GM18499 (cell line): ENCODE measurements at regions not wholly inside any gene's neighbourhood (a gene's known extent, or its start where the extent isn't known, plus 50 kb on each side); places are given as distances from the start of the nearest gene placed in this dataset.

Experiments
- ATAC-seq: cut with Tn5 transposase; IDR thresholded peaks from one replicate; pipeline ENCODE4 v1.9.1; 2021; ENCODE audit warnings: moderate number of reproducible peaks; ENCODE audit not compliant: insufficient read depth, unreplicated experiment

DNA sequence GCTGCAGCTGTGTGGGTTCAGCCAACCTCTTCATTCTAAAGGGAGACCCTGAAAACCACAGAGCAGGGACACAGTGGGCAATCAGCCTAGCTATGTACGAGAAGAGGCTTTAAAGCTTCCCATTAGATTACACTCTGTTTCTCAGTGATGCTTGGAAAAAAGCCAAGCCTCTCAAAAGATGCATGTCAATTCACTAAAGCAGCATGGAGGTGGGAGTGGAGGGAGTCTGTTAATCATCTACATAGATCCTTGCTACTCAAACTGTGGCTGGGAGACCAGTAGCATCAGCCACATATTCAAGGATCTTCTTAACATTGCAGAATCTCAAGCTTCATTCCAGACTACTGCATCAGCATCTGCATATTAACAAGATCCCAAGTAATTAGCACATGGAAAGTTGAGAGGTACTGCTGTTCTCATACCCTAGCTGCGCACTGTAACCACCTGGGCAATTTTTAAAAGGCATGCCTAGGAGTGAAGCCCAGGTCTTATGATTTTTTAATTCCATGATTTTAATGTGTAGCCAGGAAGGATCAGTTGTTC, 305.9 kb downstream of the PMP22 start:
- no peak for ATAC-seq

DNA sequence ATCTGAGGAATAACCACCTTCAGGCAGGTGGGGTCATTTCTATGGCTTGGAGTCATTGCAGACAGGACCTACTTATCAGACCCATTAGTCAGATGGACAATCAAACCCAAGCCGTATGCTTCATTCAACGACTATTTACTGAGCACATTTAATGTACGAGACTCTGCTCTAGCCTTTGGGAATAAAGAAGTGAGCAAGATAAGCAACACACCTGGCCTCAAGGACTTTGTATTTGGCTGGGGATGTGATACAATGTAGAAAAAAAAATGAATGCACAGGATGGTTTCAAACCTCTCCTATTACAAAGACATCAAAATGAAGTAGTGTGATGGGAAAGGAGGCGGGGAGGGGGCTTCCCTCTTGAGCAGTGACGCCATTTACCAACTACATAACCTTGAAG, 311.7 kb downstream of the PMP22 start:
- no peak for ATAC-seq

DNA sequence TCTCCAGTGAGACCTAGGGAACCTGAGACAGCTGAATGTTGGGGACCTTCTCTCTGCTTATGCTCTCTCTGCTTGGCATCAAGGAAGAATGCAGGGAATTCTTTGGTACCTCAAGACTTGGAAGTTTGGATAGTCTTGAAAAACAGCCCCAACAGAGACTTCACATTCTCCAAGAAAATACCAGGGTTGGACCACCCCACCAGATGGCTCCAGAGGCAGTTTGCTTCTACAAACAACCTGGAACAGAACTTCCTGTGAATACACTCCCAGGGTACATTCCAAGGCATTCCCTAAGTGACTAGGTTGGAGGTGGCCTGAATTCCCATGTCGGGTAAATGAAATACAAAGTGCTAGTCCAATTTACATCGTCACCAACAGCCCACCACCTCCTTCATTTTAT, 314.4 kb downstream of the PMP22 start:
- no peak for ATAC-seq

DNA sequence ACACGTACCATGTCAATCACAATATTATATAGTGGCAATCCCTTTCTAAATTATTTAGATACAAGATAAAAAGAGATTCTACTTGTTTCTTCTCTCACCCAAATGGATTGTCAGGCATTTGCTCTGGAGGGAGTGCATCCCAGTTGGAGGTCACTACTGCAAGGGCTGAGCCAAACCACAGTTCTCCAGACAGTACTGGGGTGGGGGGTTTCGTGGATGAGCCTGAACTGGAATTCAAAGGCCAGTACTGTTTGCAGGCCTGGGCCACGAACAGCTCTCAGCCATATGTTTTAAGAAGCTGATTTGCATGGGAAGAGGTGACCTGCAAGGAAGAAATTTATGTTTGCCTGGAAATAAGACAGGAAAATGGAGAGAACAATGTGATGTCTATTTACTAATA, 314.9 kb downstream of the PMP22 start:
- ATAC-seq: no peak

DNA sequence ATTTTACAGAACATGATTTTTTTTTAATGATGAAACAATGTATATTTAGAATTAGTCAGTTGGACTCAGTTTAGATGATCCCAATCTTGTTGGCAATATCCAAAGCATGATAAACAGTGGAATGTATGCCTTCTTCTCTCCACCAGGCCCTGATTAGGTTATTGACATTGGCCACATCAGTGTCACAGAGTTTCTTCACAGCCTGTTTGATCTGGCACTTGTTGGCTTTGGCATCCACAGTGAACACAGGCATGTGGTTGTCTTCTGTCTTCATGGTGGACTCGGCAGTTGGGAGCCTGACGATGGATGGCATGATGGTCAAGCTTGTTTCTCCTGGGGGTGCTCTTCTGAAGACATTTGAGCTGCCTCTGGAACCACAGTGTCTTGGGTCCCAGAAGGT, 317.5 kb downstream of the PMP22 start:
- ATAC-seq: no peak

DNA sequence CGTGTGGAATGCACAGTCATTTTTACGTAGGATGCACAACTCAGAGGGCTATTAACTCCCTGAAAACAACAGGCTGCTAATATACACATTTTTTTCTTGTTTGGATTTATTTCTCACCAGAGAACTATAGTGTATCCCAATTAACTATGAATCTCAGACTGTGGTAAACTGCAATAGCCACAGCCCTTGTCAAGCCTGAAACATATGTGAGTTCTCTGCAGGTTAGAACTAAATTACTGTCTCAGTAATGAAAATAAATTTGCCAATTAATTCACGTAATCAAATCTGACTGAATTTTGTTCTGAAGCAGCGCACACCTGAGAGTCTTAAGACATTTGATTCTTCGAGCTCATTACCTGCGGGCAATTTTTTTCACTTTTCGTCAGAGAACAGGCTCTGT, 318.6 kb downstream of the PMP22 start:
- ATAC-seq: no peak

DNA sequence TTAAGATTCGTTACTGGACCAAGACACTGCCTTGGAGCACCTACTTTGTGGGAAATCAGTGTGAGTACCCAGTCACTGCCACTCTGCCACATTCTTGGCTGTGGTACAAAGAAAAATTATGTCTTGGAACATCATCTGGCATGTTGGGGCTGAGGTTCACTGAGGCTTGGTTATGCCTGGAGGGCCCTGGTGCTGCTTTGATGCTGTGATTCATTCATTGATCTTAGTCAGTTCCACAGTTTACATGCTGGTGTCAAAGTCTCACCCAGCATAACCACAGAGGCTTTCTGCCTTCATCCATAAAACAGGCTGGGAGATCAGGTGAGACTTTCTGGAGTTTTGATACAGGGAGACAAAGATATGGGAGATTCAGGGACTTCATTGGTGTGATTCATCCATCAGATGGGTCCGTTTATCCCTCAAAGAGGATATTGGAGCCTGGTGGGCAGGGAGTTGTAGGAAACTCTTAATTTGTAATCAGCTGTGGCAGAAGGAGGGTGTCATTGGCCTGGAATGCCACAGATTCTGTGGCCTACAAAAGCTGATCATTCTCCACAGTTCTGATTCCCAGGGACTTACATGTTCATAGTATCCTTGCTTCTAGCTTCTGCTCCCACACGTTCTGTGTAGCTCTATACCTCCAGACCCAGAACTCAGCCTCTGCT, 322.5 kb downstream of the PMP22 start:
- ATAC-seq: no peak

DNA sequence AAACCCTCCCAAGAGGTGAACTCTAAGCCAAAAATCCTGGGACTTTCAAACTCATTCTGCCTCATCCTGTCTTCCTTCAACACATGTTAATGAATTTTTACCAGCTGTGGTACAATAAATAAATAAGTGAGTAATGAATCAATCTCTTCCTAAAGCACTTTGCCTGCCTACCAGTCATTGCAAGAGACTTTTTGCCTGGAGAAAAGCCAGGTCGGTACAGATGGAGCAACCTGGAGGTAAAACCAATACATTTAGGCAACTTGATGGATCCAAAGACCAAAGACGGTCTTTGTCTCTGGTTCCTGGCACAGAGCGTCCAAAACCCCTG, 324.2 kb downstream of the PMP22 start:
- ATAC-seq: no peak

DNA sequence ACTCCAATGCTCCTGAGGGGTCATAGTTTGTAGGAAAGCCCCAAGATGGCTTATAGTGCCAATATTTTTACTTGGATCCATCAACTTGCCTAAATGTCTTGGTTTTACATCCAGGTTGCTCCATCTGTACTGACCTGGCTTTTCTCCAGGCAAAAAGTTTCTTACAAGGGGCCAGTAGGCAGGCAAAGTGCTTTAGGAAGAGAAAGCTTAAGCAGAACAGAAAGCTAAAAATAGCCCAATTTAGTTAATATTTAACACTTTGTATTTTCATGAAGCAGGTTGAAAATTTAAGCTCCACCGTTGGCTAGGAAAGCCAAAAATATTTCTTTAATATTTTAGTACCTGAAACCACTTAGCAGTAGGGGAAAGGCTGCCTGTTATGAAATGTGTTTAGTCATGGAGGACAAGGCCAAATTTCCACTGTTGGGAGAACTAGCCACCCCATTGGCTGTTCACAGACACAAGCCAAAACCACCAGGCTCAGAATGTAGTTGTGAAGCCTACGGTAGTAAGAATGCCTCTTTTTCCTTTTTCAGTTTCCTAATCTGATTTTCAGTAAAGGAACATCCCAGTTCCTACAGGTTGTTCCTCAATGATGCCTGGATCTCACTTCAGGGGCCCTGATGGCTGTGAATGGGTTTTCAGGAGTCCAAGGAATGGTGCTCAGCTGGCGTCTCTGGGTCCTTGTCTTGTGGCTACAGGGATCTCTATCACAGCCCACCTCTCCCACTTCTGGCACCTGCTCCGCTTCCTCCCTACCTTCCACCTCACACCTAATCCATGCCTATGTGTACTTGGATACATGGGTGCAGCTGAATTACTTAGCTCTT, 324.8 kb downstream of the PMP22 start:
- ATAC-seq: no peak

DNA sequence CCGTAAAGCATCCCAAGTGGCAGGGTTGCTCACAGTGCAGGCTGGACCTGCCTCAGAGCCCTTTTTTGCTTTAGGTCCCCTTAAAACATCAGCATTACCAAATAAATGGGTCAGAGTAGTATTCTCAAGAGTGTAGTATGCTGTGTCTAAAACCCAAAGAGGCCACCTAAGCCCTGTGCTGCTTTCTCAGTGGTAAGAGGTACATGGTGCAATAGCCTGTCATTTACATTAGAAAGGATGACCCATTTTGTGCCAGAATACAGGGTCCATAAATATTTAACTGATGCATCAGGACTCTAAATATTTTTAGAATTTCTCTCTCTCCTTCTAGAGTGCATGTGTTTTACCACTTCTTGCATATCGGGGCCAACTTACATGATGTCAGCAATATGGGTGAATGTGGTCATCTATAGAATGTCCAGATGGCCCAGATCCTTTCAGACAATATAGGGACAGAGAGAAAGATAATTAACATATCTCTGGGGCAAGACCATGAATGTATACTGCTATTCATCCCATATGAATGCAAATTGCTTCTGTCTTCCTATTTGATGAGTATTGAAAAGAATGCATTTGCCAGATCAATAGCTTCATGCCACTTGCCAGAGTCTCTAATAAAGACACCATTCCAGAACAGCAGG, 329.2 kb downstream of the PMP22 start:
- no peak for ATAC-seq

DNA sequence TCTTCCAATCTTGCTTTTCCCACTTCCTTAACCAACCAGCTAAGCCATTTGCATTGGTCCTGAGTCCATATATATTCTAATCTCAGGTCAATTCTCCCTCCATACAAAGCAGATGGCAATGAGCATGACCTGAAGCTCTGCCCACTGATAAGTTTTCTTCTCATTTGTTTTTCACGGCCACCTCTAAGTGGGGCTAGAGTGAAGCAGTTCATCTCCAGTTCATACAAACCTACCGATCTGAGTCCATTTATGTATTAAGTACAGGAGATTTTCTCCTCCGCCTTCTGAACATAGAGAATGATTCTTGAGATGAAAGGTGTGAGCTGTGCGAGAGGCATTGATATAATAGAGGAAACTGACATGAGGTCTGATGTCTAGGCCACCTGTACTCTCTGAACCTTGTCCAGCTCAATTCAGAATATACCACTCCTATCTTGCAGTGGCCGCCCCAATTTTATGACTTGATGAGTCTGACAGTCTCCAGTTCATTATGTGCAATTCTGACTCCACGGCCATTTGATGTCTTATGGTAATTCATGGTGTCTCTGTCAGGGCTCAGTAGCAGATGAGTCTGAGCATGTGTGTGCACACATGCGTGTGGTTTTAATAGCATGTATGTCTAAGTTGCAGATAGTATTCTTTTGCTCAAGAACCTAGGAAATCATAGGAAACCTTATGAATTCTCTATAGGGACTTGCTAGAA, 329.8 kb downstream of the PMP22 start:
- no peak for ATAC-seq

DNA sequence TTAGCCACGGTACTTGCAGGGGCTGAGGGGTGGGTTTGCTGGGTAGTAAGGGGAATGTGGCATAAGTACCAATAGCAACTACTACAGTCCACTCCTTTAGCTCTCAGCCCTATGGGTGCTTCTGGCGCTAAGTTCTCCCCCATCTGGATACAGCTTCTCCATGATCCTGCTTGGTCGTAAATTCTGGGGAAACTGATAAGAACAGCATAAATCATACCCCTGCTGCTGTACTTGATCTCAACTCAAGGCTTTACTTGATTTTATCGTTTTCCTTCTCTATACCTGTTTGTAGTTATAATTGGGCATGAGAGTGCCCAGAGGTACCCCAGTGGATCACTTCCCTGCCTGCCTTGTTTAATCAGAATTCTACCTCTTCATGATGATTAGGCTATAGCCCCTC, 331.4 kb downstream of the PMP22 start:
- ATAC-seq: no peak

DNA sequence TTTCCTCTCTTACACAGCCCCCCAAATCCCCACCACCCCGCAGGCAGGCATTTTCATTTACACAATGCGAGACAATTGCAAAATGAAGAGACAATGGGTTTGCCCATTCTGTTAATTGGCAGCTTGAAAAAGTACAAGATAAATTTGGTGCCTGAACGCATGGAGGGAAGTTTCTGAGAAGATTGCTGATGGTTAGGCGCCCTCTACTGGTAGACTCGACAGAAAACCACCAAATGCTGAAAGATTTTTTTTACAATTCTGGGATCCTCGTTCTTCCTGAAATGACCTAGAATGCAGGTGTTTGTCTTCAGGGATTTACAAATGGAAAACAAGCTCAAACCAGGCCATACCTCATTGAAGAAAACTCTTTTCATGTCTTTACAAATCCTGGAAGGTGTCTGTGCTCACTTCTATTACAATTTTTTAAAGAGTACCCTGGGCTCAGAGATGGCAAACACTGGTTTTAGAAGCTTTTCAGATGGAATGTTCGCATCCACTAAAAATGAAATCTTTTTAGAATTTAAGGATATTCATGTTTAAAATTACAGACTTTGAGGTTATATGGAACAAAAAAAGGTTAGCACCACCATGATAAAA, 338.5 kb downstream of the PMP22 start:
- ATAC-seq: no peak

DNA sequence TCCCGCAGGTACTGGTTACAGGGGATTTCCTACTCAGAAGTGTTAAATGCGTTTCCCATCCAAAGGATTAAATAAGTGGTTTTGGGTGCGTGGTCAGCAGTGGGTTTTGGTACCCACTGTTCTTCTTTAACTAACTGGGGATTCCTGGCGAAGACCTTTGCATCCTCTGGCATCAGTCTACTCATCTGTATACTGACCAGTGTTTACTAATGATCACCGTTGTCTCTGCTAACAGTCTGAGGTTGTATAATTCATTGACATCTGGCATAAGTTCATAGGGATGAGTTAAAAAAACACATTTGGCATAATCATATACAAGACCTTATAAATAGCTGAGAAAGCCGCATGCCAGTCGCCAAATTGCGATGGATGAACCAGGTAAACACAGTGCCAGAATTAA, 339.1 kb downstream of the PMP22 start:
- no peak for ATAC-seq

DNA sequence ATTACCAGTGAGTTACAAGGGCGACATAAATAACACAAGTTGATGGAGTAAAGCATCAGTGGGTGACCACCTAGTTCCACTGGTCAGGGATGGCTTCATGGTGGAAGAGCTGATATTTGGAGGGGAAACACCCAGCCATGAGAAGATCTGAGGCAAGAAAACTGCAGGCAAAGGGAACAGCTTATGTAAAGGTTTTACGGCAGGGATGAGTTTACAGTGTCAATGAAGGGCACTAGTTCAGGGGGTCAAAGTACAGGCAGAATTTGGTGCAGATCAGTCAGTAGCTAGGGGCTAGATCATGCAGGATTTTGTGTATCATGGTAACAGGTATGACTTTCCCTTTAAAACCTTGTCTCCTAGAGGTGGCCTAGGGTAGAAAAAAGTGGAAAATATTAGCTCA, 339.6 kb downstream of the PMP22 start:
- ATAC-seq: no peak

DNA sequence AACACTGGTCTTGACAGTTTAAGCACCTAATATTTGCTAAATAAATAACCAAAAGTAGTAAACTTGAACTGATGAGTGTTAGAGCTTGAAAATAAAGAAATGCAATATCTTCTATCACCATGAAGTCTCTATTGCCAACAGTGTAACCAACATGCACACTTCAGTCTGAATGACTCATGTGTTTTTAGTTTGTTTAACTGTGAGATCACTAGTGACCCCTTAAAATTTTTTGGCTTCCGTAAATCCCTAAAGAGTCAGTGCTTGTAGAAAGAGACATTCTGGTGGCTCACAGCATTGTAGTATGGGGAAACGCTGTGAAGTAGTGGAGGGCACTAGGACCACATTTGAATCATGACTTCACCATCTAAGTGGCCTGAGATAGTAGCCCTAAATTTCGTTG, 341.1 kb downstream of the PMP22 start:
- no peak for ATAC-seq

DNA sequence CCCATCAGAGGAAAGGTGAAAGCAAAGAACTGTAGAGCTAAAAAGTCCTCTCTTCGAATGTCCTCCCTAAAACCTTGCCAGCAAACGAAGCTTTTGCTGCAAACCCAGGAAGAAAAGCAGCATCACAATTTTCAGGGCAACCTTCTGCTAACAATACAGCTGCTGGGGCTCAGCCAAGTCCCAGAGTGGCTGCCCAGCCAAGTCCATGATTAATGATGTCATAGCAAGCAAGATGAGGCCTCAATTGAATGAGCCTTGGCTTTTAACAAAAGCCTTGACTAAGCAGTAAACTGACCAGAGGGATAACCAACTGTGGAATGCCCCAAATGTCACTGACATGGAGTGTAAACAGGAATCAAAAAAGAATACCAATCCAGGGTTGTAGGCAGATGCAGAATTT, 342.7 kb downstream of the PMP22 start:
- no peak for ATAC-seq

DNA sequence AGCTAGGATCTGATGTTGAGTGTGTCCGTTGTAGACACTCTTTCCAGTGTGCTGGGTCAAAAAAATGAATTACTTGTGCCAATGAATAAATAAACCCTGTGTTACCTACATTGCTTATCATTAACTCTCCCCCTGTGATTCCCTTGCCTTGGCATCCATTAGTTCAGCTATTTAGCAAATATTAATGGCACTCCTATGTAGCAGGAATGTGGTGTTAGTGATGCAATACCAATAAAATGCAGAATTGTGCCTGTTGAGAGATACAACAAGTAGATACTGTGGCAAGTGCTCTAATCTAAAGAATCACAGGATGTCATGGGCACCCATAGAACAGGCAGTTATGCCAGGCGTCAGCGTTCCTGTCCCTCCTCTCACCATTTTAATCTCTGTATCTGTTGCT, 343.2 kb downstream of the PMP22 start:
- ATAC-seq: no peak

DNA sequence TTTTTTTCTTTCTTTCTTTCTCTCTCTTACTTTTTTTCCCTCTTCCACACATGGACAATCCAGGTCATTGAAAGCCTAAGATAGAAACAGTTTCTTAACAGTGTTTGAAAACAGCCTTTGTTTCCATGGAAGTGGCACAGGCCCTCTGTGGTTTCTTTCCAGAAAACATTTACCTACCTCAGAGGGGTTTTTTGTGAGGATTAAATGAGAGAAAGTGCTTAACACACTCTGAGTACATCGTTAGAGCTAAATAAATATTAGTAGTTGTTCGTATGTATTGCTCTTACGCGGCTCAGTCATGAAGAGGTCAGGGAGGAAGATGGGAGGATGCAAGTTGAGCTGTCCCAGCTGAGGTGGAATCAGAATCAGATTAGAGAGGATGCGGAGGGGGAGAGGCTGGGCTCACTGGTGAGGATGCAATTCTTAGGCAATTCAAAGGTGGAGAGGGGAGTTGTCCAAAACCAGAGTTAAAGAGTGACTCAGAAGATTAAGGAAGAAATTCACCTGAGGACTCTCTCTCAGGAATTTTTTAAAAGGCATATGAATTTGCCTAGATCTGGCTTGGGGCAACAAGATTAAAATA, 345.4 kb downstream of the PMP22 start:
- no peak for ATAC-seq

DNA sequence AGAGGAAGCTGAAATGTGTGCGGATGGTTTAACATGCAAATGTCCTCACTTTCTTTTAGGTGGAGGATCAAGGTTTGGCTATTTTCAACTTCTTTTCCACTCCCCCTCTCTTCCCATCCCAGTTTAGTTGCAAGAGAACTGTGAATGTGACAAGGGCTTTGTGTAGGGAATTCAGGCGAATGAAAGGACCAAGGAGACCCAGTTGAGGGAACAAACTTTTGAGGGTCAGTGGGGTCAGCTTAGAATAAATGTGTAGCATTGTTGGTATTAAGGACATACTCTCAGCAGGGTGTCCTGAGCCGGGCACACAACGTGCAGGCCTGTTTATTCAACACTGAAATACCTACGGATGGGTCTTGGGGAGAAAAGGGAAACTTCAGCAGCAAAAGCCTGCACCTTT, 346.0 kb downstream of the PMP22 start:
- no peak for ATAC-seq
